HG03378 (cell line): ENCODE measurements at regions not wholly inside any gene's neighbourhood (a gene's known extent, or its start where the extent isn't known, plus 50 kb on each side); places are given as distances from the start of the nearest gene placed in this dataset.

ENCODE experiments used
- ATAC-seq: cut with Tn5 transposase; IDR thresholded peaks from one replicate; pipeline ENCODE4 v1.9.1; 2021; ENCODE audit warnings: mild to moderate bottlenecking, moderate library complexity; ENCODE audit not compliant: unreplicated experiment

DNA sequence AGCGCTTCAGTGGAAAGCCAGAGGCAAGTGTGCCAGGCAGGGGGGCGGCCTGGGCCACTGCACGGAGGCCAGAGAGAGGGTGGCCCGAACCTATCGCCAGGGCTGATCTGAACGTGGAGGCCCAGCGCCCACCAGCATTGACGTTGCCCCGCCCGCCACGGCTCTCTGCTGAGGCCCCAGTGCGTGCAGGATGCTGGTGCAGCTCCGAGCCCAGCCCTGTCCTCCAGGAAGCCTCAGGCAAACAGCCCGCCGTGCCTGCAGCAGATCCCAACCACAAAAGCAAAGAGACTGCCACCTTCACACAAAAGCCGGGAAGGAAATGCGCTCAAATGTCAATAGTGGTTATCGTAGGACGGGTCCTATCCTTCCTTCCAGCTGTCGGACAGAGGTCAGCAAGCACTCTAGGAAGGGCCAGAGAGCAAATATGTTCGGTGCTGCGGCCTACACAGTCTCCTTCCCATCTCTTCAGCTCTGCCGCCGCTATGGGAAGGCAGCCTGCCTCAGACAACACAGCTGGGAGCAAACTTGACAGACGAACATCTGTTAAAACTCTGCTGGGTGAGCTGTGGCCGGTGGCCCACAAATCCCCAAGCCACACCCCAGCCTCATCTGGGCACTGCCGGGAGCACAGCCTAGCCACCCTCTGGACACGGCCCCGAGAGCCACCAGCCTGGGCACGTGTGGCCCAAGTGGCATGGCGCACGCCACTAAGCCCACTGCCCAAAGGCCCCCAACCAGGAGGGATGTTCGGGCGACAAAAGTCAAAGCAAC, 146.2 kb downstream of the CRYBB2 start:
- ATAC-seq = no peak

DNA sequence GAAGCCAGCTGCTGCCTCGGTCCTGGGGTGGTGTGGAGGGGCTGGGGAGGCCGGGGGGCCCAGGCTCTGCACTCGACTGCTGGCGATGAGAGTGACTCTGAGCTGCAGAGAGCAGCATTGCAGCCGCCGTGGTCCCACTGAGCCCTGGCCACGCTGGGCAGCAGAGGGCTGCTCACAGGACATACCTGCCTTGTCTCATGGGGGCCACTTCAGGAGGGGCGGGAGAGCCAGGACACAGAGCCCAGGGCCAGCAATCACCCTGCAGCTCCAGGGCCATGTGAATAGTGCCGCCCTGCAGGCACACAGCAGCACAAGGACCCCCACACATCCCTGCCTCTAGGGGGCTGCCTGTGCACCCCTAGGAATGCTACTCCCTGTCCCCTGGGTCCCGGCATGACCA, 147.0 kb downstream of the CRYBB2 start:
- no peak for ATAC-seq

DNA sequence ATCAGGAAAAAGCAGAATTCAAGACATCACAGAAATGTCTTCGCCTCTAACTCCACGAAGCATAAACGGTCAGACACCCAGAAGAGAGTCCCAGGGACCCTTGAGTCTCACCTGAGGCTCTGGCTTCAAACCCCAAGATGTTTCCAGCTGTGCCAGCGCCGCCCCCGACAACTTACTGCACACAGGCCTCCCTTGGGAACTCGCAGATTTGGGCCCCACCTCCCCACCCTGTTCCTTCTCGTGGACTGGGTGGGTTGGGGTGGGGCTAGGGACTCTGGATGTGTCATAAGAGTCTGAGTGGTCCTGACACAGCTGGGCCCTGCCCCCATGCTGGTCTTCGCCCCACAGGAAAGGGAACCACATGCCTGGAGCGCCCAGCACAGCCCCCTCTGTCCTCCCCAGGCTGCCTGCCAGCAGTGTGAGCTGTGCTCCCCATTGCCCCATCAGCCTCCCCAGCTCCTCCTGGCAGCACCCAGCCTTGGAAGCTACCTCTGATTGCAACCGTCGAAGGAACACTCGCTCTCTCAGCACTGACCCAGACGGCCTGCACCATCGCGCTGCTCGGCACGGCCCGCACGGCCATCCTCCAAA, 147.5 kb downstream of the CRYBB2 start:
- no peak for ATAC-seq

DNA sequence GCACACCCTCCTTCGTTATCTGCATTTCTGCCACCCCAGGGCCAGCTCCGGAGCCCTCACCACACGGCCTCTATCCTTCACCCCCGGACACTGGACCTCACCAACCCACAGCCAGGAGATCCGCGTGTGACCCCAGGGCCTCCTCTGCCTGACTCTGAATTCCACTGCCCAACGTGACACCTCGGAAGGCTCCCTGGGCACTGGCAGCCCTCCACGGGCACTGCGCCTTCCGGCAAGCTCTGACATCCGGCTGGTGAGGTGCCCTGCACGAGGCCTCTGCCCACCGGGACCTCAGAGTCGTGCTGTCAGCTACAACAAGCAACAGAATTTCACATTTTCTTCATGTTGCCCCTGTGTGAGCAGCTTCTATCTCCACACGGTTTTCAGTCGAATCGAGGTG, 148.3 kb downstream of the CRYBB2 start:
- ATAC-seq = no peak

DNA sequence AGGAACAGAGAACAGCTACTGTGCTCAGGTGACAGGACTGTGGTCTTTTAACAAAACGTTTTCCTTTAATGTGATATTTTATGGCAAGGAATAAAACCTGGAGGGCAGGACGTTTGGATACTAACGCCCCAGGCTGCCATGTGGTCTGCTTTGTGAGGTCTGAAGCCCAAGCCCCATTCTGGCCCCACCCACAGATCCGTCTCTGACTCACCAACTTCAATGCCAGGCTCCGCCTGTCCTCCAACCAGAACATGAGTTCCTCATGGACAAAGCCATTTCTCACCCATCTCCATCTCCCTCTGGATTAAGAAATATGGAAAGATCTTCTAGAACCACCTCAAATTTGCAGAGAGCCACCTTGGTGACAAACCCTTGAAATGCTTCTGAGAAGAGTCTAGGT, 148.8 kb downstream of the CRYBB2 start:
- no peak for ATAC-seq

DNA sequence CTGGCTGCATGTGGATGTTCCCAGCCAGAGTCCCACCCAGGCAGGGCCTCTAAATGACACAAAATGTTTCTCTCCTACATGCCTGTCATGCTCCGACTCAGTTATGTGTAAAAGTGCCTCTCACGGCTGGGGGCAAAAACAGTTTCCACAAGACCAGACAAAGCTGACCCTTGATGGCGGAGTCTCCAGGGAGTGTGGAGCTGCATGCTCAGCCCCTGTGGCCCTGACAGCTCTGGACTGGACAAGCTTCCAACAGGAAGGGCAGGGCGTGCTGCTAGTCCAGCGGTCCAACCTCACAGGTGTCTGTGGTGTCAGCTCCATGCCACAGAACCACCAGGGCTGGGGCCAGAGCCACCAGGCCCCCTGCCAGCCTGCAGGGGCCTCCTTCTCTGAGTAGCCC, 149.6 kb downstream of the CRYBB2 start:
- ATAC-seq = no peak

DNA sequence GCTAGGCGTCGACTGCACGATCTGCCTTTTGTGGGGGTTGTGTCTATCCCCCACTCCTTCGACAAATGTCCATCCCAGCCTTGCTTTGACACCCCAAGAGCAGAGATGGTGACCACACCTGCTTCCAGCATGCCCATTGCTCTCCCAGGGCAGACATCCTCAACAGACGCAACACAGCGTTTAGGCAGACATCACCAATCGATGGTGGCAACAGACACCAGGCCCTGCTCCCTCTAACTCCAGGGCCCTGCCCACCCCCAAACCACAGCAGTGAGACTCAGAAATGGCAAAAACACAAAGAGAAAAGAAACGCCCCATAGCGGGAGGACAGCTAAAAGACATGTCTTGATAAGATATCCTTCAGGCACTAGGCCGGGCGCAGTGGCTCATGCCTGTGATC, 150.9 kb downstream of the CRYBB2 start:
- ATAC-seq = no peak

DNA sequence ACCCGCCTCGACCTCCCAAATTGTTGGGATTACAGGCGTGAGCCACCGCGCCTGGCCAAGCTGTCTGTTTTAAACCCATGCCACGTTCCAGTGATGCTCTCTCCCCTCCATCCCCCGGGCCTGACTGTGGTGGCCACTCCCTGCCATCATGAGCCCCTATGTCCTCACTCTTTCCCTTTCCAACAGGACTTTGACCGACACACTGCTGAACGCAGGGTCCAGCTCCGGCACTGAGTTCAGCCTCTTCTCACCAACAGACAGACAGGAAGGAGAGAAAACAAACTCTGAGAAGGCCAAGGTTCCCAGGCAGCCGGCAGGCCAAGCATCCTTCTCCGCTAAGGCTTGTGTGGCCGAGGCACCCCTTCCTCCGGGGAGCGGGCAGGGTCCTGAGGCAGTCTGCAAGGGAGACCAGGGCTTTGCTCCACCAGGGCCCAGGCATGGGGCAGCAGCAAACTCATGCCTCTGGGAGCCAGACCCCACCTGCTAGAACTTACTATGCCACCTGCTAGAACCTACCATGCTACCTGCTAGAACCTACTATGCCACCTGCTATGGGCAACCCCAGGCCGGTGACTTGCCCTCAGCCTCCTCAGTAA, 152.7 kb downstream of the CRYBB2 start:
- no peak for ATAC-seq

DNA sequence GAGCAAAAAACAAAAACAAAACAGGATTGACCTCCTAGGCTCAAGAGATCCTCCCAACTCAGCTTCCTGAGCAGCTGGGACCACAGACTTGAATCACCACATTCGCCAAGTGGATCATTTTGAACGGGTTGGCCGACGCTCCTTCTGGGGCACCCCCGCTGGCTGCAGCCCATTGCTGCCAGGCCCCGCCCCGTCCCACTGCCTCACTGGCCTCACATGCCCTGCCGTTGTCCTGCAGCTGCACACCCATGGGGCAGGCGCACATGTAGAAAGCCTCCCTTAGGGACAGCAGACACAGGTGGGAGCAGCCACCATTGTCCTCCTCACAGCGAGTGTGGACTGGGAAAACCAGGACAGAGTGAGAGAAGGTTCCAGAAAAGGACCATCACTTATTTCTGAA, 154.5 kb downstream of the CRYBB2 start:
- ATAC-seq = no peak

DNA sequence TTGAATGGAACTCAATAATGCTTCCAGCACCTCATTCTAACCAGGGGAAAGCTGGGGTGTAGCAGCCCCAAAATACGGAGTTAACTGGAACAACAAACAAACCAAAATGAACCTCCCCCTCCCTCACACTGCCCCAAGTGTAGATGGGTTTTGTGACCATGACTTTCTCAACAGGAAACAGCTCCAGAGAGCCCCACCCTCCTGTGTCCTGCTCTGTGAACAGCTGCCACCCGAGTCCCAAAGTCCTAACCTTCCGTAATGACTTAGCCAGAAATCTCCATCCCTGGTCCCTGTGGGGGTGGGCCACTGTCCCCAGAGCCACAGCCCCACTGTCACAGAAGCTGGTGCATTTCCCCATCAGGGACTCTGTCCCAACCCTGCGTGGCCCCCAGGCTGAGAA, 155.4 kb downstream of the CRYBB2 start:
- no peak for ATAC-seq

DNA sequence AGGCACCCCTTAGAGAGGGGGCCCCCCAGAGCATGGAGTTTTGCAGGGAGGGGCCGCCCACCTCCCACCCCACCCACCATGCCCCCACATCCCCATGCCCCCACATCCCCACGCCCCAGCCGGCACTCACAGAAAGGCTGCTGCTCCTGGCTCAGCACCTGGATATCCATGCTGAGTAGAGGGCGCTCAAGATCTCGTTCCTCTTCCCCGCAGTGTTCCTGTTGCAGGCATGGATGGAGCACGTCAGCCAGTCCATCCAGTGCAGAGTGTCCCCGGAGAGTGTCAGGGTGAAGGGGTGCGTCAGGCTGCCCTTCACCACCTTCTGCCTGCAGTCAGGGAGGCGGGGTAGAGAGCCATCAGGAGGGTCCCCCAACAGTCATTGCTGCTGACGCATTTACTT, 156.2 kb downstream of the CRYBB2 start:
- ATAC-seq = no peak

DNA sequence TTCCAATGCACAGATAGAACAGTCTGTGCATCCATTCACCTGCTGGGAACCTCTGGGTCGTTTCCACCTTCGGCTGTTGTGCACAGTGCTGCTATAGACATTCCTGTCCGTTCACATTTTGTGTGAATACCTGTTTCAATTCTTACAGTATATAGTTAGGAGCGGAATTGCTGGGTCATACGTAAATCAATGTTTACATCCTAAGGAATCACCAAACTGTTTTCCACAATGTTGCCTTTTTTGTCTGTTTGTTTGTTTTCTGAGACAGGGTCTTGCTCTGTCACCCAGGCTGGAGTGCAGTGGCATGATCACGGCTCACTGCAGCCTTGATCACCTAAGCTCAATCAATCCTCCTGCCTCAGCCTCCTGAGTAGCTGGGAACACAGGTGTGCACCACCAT, 158.3 kb downstream of the CRYBB2 start:
- no peak for ATAC-seq

DNA sequence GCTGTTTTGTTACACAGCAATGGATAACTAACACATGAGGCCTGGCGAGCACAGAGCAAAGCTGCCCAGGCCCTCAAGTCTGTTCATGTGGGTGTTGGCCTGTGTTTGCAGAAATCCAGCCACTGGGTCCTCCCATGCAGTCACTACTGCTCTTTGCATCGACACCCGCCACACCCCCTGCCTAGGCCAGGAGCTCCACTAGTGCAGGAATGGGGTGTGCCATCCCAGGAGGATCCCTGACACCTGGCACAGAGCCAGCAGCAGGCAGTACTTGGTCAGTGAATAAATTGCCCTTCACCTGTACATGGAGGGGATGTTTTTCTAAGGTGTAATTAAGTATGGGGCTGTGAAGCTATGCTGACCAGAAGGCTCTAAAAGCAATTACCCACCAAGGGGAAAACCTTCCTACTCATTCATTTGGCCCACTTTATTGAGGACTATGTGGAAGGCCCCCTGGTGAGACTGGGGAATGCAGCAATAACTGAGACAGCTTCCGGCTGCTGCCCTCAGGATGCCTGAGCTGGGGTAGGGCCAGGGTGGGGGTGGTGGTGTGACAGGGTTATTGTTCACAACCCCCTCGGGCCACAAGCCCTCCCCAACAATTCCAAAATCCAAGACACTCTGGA, 160.8 kb downstream of the CRYBB2 start:
- no peak for ATAC-seq

DNA sequence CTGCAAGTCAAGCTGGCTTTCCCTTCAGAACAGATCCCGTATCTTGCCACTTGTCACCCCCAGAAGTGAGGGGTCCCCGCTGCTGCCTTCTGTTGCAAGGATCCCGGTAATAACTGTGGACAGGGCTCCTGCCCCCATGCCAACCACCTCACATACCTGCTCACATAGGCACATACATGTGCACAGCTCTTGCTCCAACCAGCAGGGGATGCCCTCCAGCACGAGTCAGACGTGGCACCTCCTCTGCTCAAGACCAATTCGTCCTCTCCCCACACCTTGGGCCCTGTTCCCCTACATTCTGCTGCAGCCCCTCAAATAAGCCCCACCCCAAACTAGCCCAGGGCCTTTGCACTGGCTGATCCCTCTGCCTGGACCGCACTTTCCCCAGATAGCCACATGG, 163.3 kb downstream of the CRYBB2 start:
- no peak for ATAC-seq

DNA sequence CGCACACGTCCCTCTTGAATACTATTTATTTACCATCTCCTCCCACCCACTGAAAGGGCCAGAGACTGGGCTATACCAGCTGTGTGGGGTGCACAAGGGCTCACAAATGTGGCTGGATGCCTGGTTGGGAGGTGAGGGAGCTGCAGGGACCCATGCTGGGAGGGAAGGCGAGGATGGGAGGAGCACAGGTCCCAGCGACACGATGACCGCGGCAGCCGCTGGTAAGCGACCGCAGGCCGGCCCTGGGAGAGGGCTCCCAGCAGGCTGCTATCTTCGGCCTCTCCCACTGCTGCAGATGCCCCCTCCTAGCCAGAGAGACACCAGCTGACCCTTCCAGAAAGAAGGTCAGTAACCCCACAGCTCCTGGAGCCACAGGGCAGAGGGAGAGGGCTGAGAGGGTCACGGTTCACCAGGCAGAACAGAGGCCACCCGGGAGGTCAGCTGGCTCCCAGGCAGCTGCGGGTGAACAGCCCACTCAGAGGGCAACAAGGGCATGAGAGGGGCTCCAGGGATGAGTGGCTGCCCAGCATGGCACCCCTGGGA, 163.9 kb downstream of the CRYBB2 start:
- no peak for ATAC-seq

DNA sequence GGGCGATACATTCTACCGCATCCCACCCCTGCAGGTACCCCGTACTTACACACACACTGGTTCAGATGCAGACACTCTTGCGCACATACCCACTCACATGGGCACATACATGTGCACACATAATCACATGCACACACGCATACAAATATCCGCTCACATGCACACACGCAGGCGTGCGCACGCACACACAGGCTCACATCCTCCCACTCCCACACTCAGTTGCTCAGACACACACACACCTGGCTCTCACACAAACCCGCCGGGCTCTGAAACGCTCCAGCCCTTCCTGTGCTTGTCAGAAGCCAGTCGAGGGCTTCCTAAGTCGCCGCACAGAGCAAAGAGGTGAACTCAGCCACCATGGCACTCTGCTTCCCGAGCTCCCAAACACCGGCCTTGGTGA, 164.5 kb downstream of the CRYBB2 start:
- ATAC-seq = no peak

DNA sequence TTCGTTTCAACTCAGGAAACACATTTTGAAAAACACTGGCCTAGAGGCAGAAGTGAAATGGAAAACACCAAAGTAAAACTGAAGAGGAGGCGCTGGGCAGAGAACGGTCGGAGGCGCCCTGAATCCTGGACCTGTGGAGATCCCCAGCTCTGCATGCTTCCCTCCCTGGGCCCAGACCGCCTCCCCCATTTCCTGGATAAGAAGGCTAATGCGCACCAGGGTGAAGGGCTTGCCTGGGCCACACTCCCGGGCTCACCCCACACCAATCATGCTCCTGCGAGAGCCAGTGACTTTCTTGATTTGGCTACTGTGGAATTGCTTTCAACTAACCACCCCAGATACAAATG, 167.1 kb downstream of the CRYBB2 start:
- ATAC-seq = no peak

DNA sequence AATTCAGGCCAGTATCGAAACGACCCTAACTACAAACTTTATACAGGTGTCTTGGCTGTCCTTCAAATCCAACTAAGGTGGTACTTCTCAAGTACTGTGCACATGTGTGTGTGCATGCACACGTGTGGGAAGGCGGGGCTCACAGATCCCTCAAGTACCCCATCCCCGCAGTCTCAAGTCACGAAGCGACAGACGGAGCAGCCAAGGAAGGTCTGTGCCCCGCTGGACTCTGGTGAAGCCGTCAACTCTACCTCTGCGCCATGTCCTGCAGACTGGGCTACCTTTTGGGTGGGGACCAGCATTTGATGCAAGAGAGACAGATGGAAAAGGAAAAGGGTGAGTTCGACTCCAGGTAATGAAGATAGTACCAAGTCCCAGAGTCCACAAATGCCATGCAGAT, 169.0 kb downstream of the CRYBB2 start:
- no peak for ATAC-seq

DNA sequence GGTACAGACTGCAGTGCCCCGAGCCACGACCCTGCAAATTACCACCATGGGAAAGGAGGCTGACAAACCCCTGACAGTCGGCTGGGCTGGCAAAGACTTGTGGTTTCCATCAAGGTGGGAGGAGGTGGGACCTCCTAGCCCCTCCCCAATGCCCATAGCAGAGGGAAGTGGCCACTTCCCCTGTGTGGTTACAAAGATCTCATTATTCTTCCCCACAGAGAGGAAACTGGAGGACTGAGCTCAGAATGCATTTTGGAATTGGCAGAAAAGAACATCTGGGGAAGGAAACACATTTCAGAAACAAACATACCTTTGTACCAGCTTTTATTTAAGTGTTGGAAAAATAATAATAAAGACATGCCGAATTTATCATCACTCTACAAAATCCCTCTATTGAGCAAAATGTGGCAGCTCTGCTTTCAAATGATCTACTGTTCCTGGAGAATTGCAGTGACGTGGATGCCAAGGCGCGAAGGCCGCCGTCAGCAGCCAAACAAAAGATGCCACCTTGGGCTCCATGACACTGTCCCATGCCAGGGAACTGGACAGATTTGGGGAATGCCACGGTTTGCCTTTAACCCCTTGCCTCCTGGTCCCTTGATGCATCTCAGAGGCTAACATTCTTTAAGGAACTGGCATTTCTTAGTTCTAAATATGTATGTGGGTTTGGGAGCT, 169.6 kb downstream of the CRYBB2 start:
- ATAC-seq = no peak

DNA sequence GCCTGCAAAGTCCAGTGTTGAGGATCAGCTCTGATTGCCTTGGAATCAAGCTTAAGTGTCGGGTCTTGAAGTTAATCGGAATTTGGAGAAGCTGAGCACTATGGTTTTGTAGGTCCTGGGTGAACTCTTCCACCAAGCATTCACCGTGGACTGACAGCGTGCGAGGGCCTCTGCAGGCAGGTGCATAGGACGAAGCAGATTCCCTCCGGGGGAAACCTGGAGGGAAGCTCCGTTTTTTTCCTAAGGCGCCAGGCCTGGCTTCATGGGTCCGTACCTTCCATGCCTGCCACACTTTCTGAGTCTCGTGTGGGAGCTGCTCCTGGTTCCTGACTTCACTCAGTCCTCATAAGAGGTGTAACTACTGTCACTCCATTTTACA, 170.1 kb downstream of the CRYBB2 start:
- ATAC-seq = no peak
